HFFc6 (cell line): ENCODE measurements at regions not wholly inside any gene's neighbourhood (a gene's known extent, or its start where the extent isn't known, plus 50 kb on each side); places are given as distances from the start of the nearest gene placed in this dataset.

Experiments
- DNase-seq: peaks from one replicate; pipeline ENCODE4 v3.0.0-alpha.2; 2018
- H3K27ac Mint-ChIP-seq: 2 replicates; pipeline ENCODE4 v1.8.0; 2020; ENCODE audit warnings: mild to moderate bottlenecking, mixed read lengths
- H3K27me3 Mint-ChIP-seq: 2 replicates; pipeline ENCODE4 v1.8.0; 2021; ENCODE audit warnings: mild to moderate bottlenecking, moderate library complexity, mixed read lengths; ENCODE audit not compliant: insufficient read depth
- H3K36me3 Mint-ChIP-seq: 2 replicates; pipeline ENCODE4 v1.8.0; 2021; ENCODE audit warnings: low read depth, mixed read lengths
- H3K4me1 Mint-ChIP-seq: 2 replicates; pipeline ENCODE4 v1.8.0; 2020; ENCODE audit warnings: low read depth, mixed read lengths
- H3K4me3 Mint-ChIP-seq: 2 replicates; pipeline ENCODE4 v1.8.0; 2020; ENCODE audit warnings: mild to moderate bottlenecking, moderate library complexity, mixed read lengths
- H3K9me3 Mint-ChIP-seq: 2 replicates; pipeline ENCODE4 v1.8.0; 2020; ENCODE audit warnings: mild to moderate bottlenecking, mixed read lengths
- TF ChIP-seq, protein P1 (sequence below): fragments of 200-600 bp; sonication (generic); IDR thresholded peaks from 2 replicates; pipeline ENCODE4 v1.5.0; 2021; ENCODE audit warnings: antibody characterized with exemption, mild to moderate bottlenecking

DNA sequence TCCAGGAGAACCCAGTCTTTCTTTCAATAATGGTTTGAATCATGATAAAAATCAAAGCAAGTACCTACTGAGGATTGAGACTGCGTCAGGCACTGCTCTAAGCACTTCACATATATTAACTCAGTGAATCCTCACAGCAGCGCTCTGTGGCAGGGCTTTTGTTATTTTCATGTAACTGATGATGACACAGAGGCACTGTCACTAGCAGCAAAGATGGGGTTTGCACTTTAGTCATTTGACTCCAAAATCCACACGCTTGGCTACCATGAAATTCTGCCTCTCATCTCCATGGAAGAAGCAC is 98.8 kb upstream of the GSC start:
- no peak for DNase-seq
- TF ChIP-seq, protein P1, sequence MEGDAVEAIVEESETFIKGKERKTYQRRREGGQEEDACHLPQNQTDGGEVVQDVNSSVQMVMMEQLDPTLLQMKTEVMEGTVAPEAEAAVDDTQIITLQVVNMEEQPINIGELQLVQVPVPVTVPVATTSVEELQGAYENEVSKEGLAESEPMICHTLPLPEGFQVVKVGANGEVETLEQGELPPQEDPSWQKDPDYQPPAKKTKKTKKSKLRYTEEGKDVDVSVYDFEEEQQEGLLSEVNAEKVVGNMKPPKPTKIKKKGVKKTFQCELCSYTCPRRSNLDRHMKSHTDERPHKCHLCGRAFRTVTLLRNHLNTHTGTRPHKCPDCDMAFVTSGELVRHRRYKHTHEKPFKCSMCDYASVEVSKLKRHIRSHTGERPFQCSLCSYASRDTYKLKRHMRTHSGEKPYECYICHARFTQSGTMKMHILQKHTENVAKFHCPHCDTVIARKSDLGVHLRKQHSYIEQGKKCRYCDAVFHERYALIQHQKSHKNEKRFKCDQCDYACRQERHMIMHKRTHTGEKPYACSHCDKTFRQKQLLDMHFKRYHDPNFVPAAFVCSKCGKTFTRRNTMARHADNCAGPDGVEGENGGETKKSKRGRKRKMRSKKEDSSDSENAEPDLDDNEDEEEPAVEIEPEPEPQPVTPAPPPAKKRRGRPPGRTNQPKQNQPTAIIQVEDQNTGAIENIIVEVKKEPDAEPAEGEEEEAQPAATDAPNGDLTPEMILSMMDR = no peak
- Mint-ChIP-seq H3K4me3 (no peak overlapping the region), H3K4me1 (no peaks in the 10 kb centered on the region), H3K27me3 (peaks cover 3% of the 10 kb centered on the region), H3K27ac (no peak overlapping the region), H3K9me3 (peaks cover 33% of the 10 kb centered on the region), H3K36me3 (peaks cover 4% of the 10 kb centered on the region; the same call in 1 of the 2 replicates)

DNA sequence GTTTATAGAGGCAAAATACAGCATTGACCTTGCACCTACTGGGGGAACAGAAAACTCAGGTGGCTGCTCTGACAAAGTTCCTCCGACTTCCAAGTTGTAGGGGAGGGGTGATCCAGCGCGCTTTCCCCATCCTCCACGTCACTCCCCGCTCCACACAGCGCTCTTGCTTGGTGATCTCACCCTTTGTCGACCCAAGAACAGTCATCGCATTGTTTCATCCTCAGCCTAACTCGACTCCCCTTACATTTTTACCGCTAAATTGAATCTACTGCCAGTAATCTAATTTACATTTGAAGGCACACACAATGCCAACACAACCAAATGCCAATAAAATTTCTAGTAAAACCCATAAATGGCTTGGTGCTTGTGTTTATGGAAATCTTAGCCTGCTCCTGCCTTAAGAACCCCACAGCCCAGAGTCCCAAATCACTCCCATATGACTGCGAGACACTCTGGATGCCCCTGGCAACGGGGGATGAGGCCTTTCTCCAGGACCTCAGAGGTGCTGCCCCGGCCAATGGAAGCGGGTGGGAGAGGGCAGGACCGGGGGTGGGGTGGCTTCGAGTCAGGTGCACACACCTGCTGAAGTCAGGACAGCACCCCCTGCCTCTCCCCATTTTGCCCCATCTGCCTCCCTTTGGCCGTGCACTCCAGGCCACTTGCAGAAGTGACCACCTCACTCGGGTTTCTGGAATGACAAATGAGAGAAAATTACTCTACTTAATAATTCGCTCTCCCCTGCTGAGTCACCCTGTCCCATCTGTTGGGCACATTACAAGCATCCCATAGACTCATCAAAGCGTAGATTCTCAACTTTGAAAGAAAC is 98.2 kb upstream of the GSC start:
- Mint-ChIP-seq H3K36me3 (peaks cover 4% of the 10 kb centered on the region; the same call in 1 of the 2 replicates), H3K4me3 (no peak overlapping the region), H3K4me1 (no peaks in the 10 kb centered on the region), H3K9me3 (peaks cover 29% of the 10 kb centered on the region), H3K27ac (no peak overlapping the region), H3K27me3 (no peaks in the 10 kb centered on the region; the same call in 1 of the 2 replicates)
- TF ChIP-seq, protein P1 = no peak
- DNase-seq = no peak

DNA sequence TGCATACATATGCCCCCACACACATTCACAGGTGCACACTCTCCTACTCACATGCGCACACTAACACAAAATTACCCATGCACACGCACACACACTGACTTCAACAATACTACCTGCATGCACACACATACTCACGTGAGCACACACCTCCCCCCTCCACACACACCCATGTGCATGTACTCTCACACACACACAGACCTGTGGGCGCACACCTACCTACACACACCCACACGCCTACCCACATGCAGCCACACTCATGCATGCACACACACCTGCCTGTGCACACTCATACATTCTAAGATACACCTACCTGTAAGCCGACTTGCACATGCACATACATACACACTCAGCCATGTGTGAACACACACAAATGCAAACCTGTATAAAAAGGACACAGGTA is 97.3 kb upstream of the GSC start:
- TF ChIP-seq, protein P1 = no peak
- H3K27me3 Mint-ChIP-seq = no peaks in the 10 kb centered on the region; the same call in 1 of the 2 replicates
- no peak for DNase-seq
- H3K27ac Mint-ChIP-seq = no peak overlapping the region
- no peak overlapping the region for H3K4me3 Mint-ChIP-seq
- no peaks in the 10 kb centered on the region for H3K4me1 Mint-ChIP-seq
- H3K9me3 Mint-ChIP-seq = peaks cover 24% of the 10 kb centered on the region
- peaks cover 4% of the 10 kb centered on the region; the same call in 1 of the 2 replicates for H3K36me3 Mint-ChIP-seq

DNA sequence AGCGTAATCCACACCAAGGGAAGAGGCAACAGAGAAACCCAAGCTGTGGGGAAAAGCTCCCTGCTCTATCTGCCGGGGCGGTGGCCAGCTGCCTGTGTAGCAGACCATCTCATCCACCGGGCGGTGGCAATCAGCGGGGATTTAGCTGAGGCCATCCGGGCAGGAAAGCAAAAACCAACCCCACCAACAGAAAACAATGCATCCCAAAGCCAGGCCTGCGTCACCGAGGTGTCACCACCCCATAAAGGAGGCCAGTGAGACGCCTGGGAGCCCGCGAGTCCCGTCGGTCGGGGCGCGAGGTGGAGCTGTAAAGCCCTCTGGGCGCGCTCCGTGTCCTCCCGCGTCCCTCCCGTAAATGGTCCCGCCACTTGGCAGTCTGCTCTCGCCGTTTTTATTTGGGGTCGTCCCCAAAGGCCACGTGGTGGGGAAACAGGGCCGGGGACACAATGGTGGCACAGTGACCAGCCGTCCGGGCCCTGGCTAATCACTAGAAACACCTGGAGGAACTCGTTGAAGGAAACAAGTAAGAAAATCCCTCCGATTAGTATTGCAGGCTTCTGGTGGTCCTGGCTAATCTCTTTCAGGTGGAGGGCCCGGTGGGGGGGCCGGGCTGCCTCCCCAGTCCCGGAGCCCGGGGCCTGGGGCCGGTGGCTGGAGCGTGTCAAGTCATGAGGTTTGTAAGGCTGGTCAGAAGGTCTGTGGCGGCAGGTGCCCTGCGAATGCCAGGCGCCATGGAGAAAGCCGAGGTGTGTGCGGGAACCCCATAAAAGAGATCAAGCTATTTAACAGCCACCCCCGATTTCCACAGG is 94.7 kb upstream of the GSC start:
- Mint-ChIP-seq H3K4me1 (no peaks in the 10 kb centered on the region), H3K36me3 (no peaks in the 10 kb centered on the region), H3K9me3 (peaks cover 30% of the 10 kb centered on the region), H3K27me3 (no peaks in the 10 kb centered on the region; the same call in 1 of the 2 replicates), H3K27ac (no peak overlapping the region), H3K4me3 (no peak overlapping the region)
- DNase-seq = no peak
- TF ChIP-seq, protein P1 = no peak

DNA sequence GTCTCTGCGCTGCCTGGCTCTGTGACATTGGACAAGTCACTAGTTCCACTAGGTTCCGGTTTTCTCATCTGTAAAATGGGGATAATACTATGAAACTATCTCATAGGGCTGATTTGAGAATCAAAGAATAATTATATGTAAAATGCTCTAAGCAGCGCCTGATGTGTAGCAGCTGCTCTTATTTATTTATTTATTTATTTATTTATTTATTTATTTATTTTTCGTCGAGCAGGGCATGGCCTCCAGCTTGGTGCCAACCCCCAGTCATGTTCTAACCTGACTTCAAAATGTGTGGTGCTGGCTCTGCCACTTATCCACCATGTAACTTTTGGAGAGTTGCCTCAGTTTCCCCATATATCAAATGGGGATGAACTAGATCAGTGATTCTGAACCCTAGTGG is 93.5 kb upstream of the GSC start:
- no peaks in the 10 kb centered on the region for H3K4me1 Mint-ChIP-seq
- no peak for DNase-seq
- TF ChIP-seq, protein P1 = no peak
- H3K27ac Mint-ChIP-seq = no peak overlapping the region
- no peak overlapping the region for H3K4me3 Mint-ChIP-seq
- peaks cover 33% of the 10 kb centered on the region for H3K9me3 Mint-ChIP-seq
- H3K36me3 Mint-ChIP-seq = no peaks in the 10 kb centered on the region
- no peaks in the 10 kb centered on the region; the same call in 1 of the 2 replicates for H3K27me3 Mint-ChIP-seq
